RWPE2 (cell line): ENCODE measurements at regions not wholly inside any gene's neighbourhood (a gene's known extent, or its start where the extent isn't known, plus 50 kb on each side); places are given as distances from the start of the nearest gene placed in this dataset.

Experiments
- ATAC-seq: fragments of 200-7000 bp; cut with Tn5 transposase; 3 replicates; pipeline ENCODE4 v1.9.1; 2021; ENCODE audit warnings: low read depth
- DNase-seq: peaks from one replicate; pipeline ENCODE4 v3.0.0-alpha.2; 2020; ENCODE audit warnings: low spot score
- H3K27ac ChIP-seq: fragments of 450-650 bp; 2 replicates; pipeline ENCODE4 v1.5.1; 2017; ENCODE audit warnings: mild to moderate bottlenecking; ENCODE audit not compliant: poor library complexity, severe bottlenecking
- H3K27me3 ChIP-seq: fragments of 250-450 bp; sonication (Bioruptor Pico); 2 replicates; pipeline ENCODE4 v1.5.1; 2021; ENCODE audit warnings: mild to moderate bottlenecking, moderate library complexity; ENCODE audit not compliant: insufficient read depth, poor library complexity, severe bottlenecking
- H3K36me3 ChIP-seq: fragments of 250-450 bp; sonication (Bioruptor Pico); 2 replicates; pipeline ENCODE4 v1.5.1; 2020; ENCODE audit warnings: low read depth, mild to moderate bottlenecking, moderate library complexity
- H3K4me1 ChIP-seq: fragments of 250-450 bp; sonication (Bioruptor Pico); 2 replicates; pipeline ENCODE4 v1.5.1; 2021; ENCODE audit warnings: mild to moderate bottlenecking, moderate library complexity; ENCODE audit not compliant: insufficient read depth, poor library complexity, severe bottlenecking
- H3K4me3 ChIP-seq: fragments of 250-450 bp; sonication (Bioruptor Pico); 2 replicates; pipeline ENCODE4 v1.5.1; 2021; ENCODE audit warnings: mild to moderate bottlenecking, moderate library complexity; ENCODE audit not compliant: severe bottlenecking
- H3K9me3 ChIP-seq: fragments of 250-450 bp; sonication (Bioruptor Pico); 2 replicates; pipeline ENCODE4 v1.5.1; 2021; ENCODE audit warnings: mild to moderate bottlenecking, moderate library complexity; ENCODE audit not compliant: severe bottlenecking
- TF ChIP-seq, protein P1 (sequence below): fragments of 450-650 bp; IDR thresholded peaks from one replicate; pipeline ENCODE4 v1.5.1; 2017; ENCODE audit warnings: mild to moderate bottlenecking, moderate library complexity; ENCODE audit not compliant: poor library complexity, severe bottlenecking

DNA sequence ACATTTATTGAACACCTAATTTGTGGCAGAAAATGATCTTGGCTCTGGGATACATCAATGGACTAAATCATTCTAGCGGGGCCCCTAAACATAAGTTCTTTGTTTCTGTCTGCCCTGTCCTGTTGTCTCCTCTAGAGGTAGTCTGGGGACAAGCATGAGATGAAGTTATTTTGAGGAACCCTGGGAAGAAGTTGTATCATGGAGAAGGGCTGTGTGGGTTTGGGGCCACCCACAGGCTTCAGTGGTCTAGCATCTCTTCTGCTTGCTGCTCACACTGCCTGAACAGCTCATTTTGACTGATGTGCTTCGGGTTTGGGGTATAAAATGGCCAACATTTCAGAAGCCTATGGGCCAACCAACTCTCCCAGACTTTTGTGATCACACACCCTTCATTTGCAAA is 50.3 kb upstream of the OSBPL11 start:
- DNase-seq (no peak), ATAC-seq (no peak)
- peaks cover 15% of the 10 kb centered on the region for H3K4me1 ChIP-seq
- H3K36me3 ChIP-seq = no peaks in the 10 kb centered on the region
- H3K27ac ChIP-seq = no peak overlapping the region
- no peak overlapping the region for H3K4me3 ChIP-seq
- TF ChIP-seq, protein P1, sequence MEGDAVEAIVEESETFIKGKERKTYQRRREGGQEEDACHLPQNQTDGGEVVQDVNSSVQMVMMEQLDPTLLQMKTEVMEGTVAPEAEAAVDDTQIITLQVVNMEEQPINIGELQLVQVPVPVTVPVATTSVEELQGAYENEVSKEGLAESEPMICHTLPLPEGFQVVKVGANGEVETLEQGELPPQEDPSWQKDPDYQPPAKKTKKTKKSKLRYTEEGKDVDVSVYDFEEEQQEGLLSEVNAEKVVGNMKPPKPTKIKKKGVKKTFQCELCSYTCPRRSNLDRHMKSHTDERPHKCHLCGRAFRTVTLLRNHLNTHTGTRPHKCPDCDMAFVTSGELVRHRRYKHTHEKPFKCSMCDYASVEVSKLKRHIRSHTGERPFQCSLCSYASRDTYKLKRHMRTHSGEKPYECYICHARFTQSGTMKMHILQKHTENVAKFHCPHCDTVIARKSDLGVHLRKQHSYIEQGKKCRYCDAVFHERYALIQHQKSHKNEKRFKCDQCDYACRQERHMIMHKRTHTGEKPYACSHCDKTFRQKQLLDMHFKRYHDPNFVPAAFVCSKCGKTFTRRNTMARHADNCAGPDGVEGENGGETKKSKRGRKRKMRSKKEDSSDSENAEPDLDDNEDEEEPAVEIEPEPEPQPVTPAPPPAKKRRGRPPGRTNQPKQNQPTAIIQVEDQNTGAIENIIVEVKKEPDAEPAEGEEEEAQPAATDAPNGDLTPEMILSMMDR = no peak
- H3K9me3 ChIP-seq = no peaks in the 10 kb centered on the region
- H3K27me3 ChIP-seq = no peaks in the 10 kb centered on the region

DNA sequence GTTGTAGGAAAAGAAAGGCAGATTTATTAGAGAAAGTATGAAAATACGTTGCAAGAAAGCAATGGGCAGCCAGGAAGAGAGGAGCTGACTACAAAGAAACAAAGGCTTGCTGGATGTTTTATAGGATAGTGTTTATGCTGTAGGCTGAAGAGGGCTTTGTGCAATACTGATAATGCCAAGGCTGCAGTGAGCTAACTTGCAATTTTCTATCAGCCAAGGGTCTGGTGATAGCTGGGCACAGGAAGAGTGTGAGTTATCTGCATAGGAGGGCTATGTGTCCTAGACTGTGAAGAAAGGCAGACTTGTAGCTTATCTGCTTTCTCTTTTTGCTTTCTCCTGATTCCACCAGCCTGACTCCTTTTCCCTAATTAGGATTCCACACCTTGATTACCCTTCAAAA is 51.3 kb upstream of the OSBPL11 start:
- TF ChIP-seq, protein P1 = no peak
- Histone ChIP-seq H3K4me1 (peaks cover 15% of the 10 kb centered on the region), H3K27ac (peak overlapping the region; percentile 63), H3K4me3 (no peak overlapping the region), H3K9me3 (no peaks in the 10 kb centered on the region), H3K36me3 (no peaks in the 10 kb centered on the region), H3K27me3 (no peaks in the 10 kb centered on the region)
- ATAC-seq (no peak), DNase-seq (no peak)

DNA sequence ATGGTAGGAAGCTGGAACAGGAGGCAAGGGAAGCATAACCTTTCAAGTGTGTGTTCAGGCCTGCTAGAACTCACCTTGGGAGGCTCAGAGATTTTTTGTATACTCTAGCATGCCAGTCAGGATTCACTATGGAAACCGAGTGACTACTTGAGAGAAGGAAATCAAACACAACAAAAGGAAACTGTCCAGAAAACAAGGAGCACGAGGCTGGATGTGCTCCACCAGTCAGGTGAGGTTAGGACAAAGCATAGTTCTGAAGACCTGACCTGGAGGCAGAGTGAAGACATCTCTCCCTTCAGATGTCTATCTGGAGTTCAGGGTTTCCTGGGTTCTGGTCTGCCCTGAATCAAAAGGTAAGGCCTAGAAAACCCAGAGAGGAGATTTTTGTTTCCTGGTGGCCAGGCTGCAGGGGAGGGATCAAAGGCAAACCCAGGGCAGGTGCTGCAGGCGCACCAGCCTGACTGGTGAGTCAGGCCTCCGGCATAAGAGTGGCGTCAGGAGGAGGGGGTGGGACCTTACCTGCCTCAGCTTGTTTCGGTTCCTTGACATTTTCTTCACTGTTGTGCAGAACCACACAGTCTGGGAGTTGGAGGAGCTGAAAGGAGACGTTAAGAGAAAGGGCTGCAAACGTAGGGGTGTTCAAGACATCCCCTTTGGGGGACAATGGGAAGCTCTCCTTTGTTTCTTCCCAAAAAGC is 52.2 kb upstream of the OSBPL11 start:
- TF ChIP-seq, protein P1 = no peak
- Histone ChIP-seq H3K27me3 (no peaks in the 10 kb centered on the region), H3K27ac (peak overlapping the region; percentile 63), H3K36me3 (no peaks in the 10 kb centered on the region), H3K4me1 (peaks cover 15% of the 10 kb centered on the region), H3K9me3 (no peaks in the 10 kb centered on the region), H3K4me3 (no peak overlapping the region)
- peak; percentile 98 for ATAC-seq
- DNase-seq = peak; percentile 78

- Histone ChIP-seq H3K36me3 (no peaks in the 10 kb centered on the region), H3K27me3 (no peaks in the 10 kb centered on the region), H3K27ac (no peak overlapping the region), H3K4me1 (peaks cover 15% of the 10 kb centered on the region), H3K4me3 (no peak overlapping the region), H3K9me3 (no peaks in the 10 kb centered on the region)
- ATAC-seq (peak; percentile 48), DNase-seq (no peak)
- TF ChIP-seq, protein P1 = no peak
Measured at GRCh38 chr3:125651244-125651643, 55.9 kb upstream of the OSBPL11 start.

GRCh38 chr3:125652349-125652748 is 57.1 kb upstream of the OSBPL11 start:
- TF ChIP-seq, protein P1 = no peak
- Histone ChIP-seq H3K36me3 (no peaks in the 10 kb centered on the region), H3K27ac (no peak overlapping the region), H3K9me3 (no peaks in the 10 kb centered on the region), H3K4me3 (no peak overlapping the region), H3K4me1 (peaks cover 10% of the 10 kb centered on the region), H3K27me3 (no peaks in the 10 kb centered on the region)
- ATAC-seq (no peak), DNase-seq (no peak)
